Hepatocyte (in vitro differentiated cells): ENCODE measurements at regions not wholly inside any gene's neighbourhood (a gene's known extent, or its start where the extent isn't known, plus 50 kb on each side); places are given as distances from the start of the nearest gene placed in this dataset.

Source experiments
- EZH2 ChIP-seq: fragments of 200-600 bp; sonication (generic); IDR thresholded peaks from 2 replicates; pipeline ENCODE4 v1.6.1; 2016; ENCODE audit warnings: antibody characterized with exemption, mild to moderate bottlenecking, borderline replicate concordance
- EZH2phosphoT487 ChIP-seq: fragments of 200-600 bp; sonication (generic); IDR thresholded peaks from one replicate; pipeline ENCODE4 v1.6.1; 2018; ENCODE audit warnings: antibody characterized with exemption, mild to moderate bottlenecking, low read depth, moderate library complexity; ENCODE audit not compliant: unreplicated experiment, severe bottlenecking
- TF ChIP-seq, protein P1 (sequence below): fragments of 200-600 bp; sonication (generic); IDR thresholded peaks from 2 replicates; pipeline ENCODE4 v1.5.1; 2016; ENCODE audit warnings: antibody characterized with exemption, mild to moderate bottlenecking; ENCODE audit not compliant: poor library complexity

DNA sequence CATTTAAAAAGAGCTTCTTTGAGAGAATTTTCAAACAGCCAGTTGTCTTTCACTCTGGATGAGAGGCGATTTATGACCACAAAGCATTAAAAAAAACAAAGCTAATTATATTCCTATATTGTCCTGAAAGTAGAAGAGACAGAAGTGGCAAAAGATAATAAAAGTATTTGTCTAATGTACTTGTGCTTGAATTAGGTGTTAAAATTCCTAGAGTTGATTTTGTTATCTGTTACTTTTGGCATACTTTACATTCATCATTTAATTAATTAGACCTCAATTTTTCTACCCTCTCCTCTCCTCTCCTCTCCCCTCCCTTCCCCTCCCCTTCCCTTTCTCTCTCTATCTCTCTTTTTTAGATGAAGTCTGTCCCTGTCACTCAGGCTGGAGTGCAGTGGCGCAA, 635.1 kb upstream of the ZNF385D start:
- TF ChIP-seq, protein P1, sequence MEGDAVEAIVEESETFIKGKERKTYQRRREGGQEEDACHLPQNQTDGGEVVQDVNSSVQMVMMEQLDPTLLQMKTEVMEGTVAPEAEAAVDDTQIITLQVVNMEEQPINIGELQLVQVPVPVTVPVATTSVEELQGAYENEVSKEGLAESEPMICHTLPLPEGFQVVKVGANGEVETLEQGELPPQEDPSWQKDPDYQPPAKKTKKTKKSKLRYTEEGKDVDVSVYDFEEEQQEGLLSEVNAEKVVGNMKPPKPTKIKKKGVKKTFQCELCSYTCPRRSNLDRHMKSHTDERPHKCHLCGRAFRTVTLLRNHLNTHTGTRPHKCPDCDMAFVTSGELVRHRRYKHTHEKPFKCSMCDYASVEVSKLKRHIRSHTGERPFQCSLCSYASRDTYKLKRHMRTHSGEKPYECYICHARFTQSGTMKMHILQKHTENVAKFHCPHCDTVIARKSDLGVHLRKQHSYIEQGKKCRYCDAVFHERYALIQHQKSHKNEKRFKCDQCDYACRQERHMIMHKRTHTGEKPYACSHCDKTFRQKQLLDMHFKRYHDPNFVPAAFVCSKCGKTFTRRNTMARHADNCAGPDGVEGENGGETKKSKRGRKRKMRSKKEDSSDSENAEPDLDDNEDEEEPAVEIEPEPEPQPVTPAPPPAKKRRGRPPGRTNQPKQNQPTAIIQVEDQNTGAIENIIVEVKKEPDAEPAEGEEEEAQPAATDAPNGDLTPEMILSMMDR = no peak
- TF ChIP-seq EZH2 = no peak
- TF ChIP-seq EZH2phosphoT487 = no peak
